GM10248 (cell line): ENCODE measurements at regions not wholly inside any gene's neighbourhood (a gene's known extent, or its start where the extent isn't known, plus 50 kb on each side); places are given as distances from the start of the nearest gene placed in this dataset.

Source experiments
- CTCF ChIA-PET: fragments of 300-600 bp; sonication (Branson Sonifier 250); formaldehyde crosslinking; extraction: SDS; loops from one replicate; lab custom pipeline; 2021; ENCODE audit warnings: antibody characterized with exemption; lab: Yijun Ruan, JAX
- POLR2A ChIA-PET: fragments of 350-650 bp; sonication (Branson Sonifier 250); formaldehyde crosslinking; extraction: SDS; loops from one replicate; lab custom pipeline; 2020; ENCODE audit warnings: antibody characterized with exemption; lab: Yijun Ruan, JAX
- DNase-seq: peaks from one replicate; pipeline ENCODE4 v3.0.0; 2012; ENCODE audit errors: extremely low spot score
- CTCF ChIP-seq: IDR thresholded peaks from 2 replicates; pipeline ENCODE4 v1.5.1; 2012; ENCODE audit warnings: mild to moderate bottlenecking, low read depth; ENCODE audit errors: extremely low read depth, missing control alignments, control extremely low read depth

- no peak for DNase-seq
- CTCF ChIA-PET: interaction anchor here (1.0 kb wide), 1 partner anchor 8 kb away, joined by 3 read pairs; no protein-coding TSS in a partner anchor
- TF ChIP-seq CTCF: no peak
- POLR2A ChIA-PET: no interaction called here
These were observed 231.8 kb downstream of the KCNS3 start for GRCh38 chr2:18110222-18110621.

DNA sequence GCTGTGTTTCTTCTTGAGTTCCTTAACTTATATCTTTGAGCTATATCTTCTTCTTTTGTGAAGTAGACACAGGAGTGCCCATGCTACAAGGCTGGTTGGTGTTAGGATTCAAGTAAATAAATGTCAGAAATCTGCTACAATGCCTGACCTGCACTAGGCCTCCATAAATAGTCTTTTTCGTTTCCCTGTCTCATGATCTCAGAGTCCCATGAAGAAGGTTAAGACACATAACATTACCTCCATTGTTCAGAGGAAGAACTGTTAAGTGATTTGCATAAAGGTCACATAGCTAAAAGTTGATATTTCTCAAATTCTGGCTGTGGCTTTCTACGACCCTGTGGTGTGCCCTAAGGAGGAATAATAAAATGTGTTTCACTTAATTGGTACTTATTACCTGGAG, 228.4 kb downstream of the KCNS3 start:
- DNase-seq: no peak
- ChIA-PET CTCF (interaction anchor here (1.1 to 1.6 kb wide), 2 partner anchors 10 to 21 kb away, joined by 4 to 5 read pairs; no protein-coding TSS in a partner anchor), POLR2A (no interaction called here)
- no peak for TF ChIP-seq CTCF

- POLR2A ChIA-PET: no interaction called here
- TF ChIP-seq CTCF: no peak
- no peak for DNase-seq
- CTCF ChIA-PET: interaction anchor here (1.1 to 1.6 kb wide), 2 partner anchors 9 to 22 kb away, joined by 4 to 5 read pairs; no protein-coding TSS in a partner anchor
These were observed 227.5 kb downstream of the KCNS3 start for GRCh38 chr2:18105929-18106328.

GRCh38 chr2:18104595-18105224, 226.2 kb downstream of the KCNS3 start:
- DNase-seq: no peak
- POLR2A ChIA-PET: no interaction called here
- no peak for TF ChIP-seq CTCF
- CTCF ChIA-PET: interaction anchor here (1.1 kb wide), 1 partner anchor 10 kb away, joined by 3 read pairs; no protein-coding TSS in a partner anchor

DNA sequence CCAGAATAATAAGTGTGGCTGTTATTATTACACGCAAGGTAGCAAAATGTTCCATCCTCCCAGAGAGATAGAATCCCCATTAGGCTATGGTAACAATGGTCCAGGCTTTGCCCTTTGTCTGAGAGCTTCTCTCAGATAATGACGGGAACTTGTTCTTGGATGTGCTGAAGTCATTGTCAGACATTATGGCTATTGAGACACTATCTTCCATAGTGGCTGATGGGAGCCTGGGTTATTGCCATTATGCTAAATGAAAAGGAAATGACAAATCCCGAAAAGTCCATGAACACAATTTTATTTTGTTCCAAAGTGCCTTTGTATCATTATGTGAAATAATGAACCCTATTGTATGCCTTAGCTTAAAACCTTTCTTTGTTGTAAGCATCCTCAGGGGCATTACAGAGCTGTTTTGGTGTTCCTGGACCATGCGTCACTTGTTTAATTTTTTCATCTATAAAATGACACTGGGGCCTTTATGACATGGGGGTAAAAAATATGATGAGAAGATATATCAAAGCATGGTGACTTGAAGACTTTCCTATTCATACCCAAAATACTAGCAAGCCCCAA, 218.5 kb downstream of the KCNS3 start:
- no peak for DNase-seq
- no peak for TF ChIP-seq CTCF
- ChIA-PET POLR2A (no interaction called here), CTCF (interaction anchor here (1.6 to 1.7 kb wide), 2 partner anchors 9 to 53 kb away, joined by 5 read pairs; no protein-coding TSS in a partner anchor)

GRCh38 chr2:18094277-18094676, 215.8 kb downstream of the KCNS3 start:
- POLR2A ChIA-PET: no interaction called here
- TF ChIP-seq CTCF: no peak
- CTCF ChIA-PET: interaction anchor here (0.9 to 1.6 kb wide), 2 partner anchors 10 to 56 kb away, joined by 3 to 4 read pairs; no protein-coding TSS in a partner anchor
- no peak for DNase-seq
